H9 (cell line): ENCODE measurements at regions not wholly inside any gene's neighbourhood (a gene's known extent, or its start where the extent isn't known, plus 50 kb on each side); places are given as distances from the start of the nearest gene placed in this dataset.

Experiments used
- DNase-seq: peaks from one replicate; pipeline ENCODE4 v3.0.0-alpha.2; 2017
- H2AFZ ChIP-seq: one replicate; pipeline ENCODE4 v1.6.1; 2013; ENCODE audit warnings: mild to moderate bottlenecking, low read length, control low read depth, moderate library complexity
- H2AK5ac ChIP-seq: 2 replicates; pipeline ENCODE4 v1.6.1; 2013; ENCODE audit warnings: low read length, control low read depth, mixed read lengths; ENCODE audit not compliant: insufficient read length
- H2BK120ac ChIP-seq: one replicate; pipeline ENCODE4 v1.6.1; 2013; ENCODE audit warnings: low read depth, mild to moderate bottlenecking, low read length, control low read depth, inconsistent platforms; ENCODE audit not compliant: poor library complexity, severe bottlenecking
- H2BK12ac ChIP-seq: 2 replicates; pipeline ENCODE4 v1.6.1; 2013; ENCODE audit warnings: low read length, control low read depth, mixed read lengths, low read depth; ENCODE audit not compliant: insufficient read length
- H2BK15ac ChIP-seq: 2 replicates; pipeline ENCODE4 v1.6.1; 2013; ENCODE audit warnings: low read depth, low read length, control low read depth
- H2BK20ac ChIP-seq: one replicate; pipeline ENCODE4 v1.6.1; 2013; ENCODE audit warnings: low read depth, mild to moderate bottlenecking, low read length, control low read depth, inconsistent platforms; ENCODE audit not compliant: poor library complexity, severe bottlenecking
- H2BK5ac ChIP-seq: 2 replicates; pipeline ENCODE4 v1.6.1; 2013; ENCODE audit warnings: low read length, control low read depth, mixed read lengths; ENCODE audit not compliant: insufficient read length
- H3K14ac ChIP-seq: 2 replicates; pipeline ENCODE4 v1.6.1; 2013; ENCODE audit warnings: low read length, control low read depth; ENCODE audit not compliant: insufficient read depth
- H3K18ac ChIP-seq: 2 replicates; pipeline ENCODE4 v1.6.1; 2013; ENCODE audit warnings: low read depth, mild to moderate bottlenecking, mixed read lengths, low read length, control low read depth; ENCODE audit not compliant: insufficient read length
- H3K23ac ChIP-seq: 2 replicates; pipeline ENCODE4 v1.6.1; 2013; ENCODE audit warnings: low read length, control low read depth, mixed read lengths, low read depth; ENCODE audit not compliant: insufficient read length
- H3K23me2 ChIP-seq: 2 replicates; pipeline ENCODE4 v1.6.1; 2013; ENCODE audit warnings: low read depth, mild to moderate bottlenecking, mixed read lengths, low read length, control low read depth; ENCODE audit not compliant: insufficient read length, poor library complexity, severe bottlenecking
- H3K27ac ChIP-seq: 2 replicates; pipeline ENCODE4 v1.5.1; 2013; ENCODE audit warnings: low read length, control low read depth, mixed read lengths, low read depth; ENCODE audit not compliant: insufficient read length
- H3K27me3 ChIP-seq: 2 replicates; pipeline ENCODE4 v1.6.1; 2013; ENCODE audit warnings: low read length, control low read depth, inconsistent platforms; ENCODE audit not compliant: insufficient read depth
- H3K4ac ChIP-seq: 2 replicates; pipeline ENCODE4 v1.6.1; 2013; ENCODE audit warnings: low read depth, mild to moderate bottlenecking, control low read depth, inconsistent platforms, low read length, moderate library complexity
- H3K4me1 ChIP-seq: 2 replicates; pipeline ENCODE4 v1.6.1; 2013; ENCODE audit warnings: low read length, control low read depth, inconsistent platforms; ENCODE audit not compliant: insufficient read depth
- H3K4me2 ChIP-seq: 2 replicates; pipeline ENCODE4 v1.6.1; 2013; ENCODE audit warnings: low read length, control low read depth, mixed read lengths; ENCODE audit not compliant: insufficient read length, insufficient read depth
- H3K56ac ChIP-seq: 2 replicates; pipeline ENCODE4 v1.6.1; 2013; ENCODE audit warnings: low read depth, mild to moderate bottlenecking, mixed read lengths, low read length, control low read depth; ENCODE audit not compliant: insufficient read length
- H3K79me1 ChIP-seq: 2 replicates; pipeline ENCODE4 v1.6.1; 2013; ENCODE audit warnings: low read depth, mild to moderate bottlenecking, moderate library complexity, low read length, control low read depth, inconsistent platforms; ENCODE audit not compliant: insufficient read depth, poor library complexity, severe bottlenecking
- H3K79me2 ChIP-seq: 2 replicates; pipeline ENCODE4 v1.6.1; 2013; ENCODE audit warnings: low read length, control low read depth, inconsistent platforms; ENCODE audit not compliant: insufficient read depth
- H3K9ac ChIP-seq: 2 replicates; pipeline ENCODE4 v1.6.1; 2013; ENCODE audit warnings: low read length, control low read depth, mixed read lengths; ENCODE audit not compliant: insufficient read length; ENCODE audit errors: extremely low read depth
- H3K9me3 ChIP-seq: one replicate; pipeline ENCODE4 v1.6.1; 2013; ENCODE audit warnings: low read depth, low read length, inconsistent platforms; ENCODE audit not compliant: control insufficient read depth
- H3T11ph ChIP-seq: one replicate; pipeline ENCODE4 v1.6.1; 2013; ENCODE audit warnings: mild to moderate bottlenecking, low read length, control low read depth, inconsistent platforms
- H4K20me1 ChIP-seq: one replicate; pipeline ENCODE4 v1.6.1; 2013; ENCODE audit not compliant: control insufficient read depth, insufficient read length, insufficient read depth
- H4K5ac ChIP-seq: 2 replicates; pipeline ENCODE4 v1.6.1; 2013; ENCODE audit warnings: low read depth, mild to moderate bottlenecking, mixed read lengths, low read length, control low read depth; ENCODE audit not compliant: insufficient read length
- H4K8ac ChIP-seq: replicated peaks from 2 replicates; pipeline ENCODE4 v1.6.1; 2013; ENCODE audit warnings: low read length, control low read depth, mixed read lengths, low read depth; ENCODE audit not compliant: insufficient read length
- H4K91ac ChIP-seq: 2 replicates; pipeline ENCODE4 v1.6.1; 2013; ENCODE audit warnings: low read depth, mild to moderate bottlenecking, moderate library complexity, mixed read lengths, low read length, control low read depth; ENCODE audit not compliant: insufficient read length
- H3K27ac Mint-ChIP-seq, 3 experiments: 2 replicates in 2 of 3; 3 replicates in 1 of 3; pipeline ENCODE4 v1.8.0; 2020 to 2021; ENCODE audit warnings: mixed read lengths in 3 of 3, mild to moderate bottlenecking in 1 of 3, moderate library complexity in 1 of 3
- H3K27me3 Mint-ChIP-seq: 2 replicates; pipeline ENCODE4 v1.8.0; 2021; ENCODE audit warnings: low read depth, mild to moderate bottlenecking, moderate library complexity, mixed read lengths
- H3K36me3 Mint-ChIP-seq, 3 experiments: 2 replicates in 2 of 3; 3 replicates in 1 of 3; pipeline ENCODE4 v1.8.0; 2020 to 2021; ENCODE audit warnings: low read depth in 3 of 3, mixed read lengths in 3 of 3; ENCODE audit not compliant: insufficient read depth in 1 of 3
- H3K4me1 Mint-ChIP-seq, 2 experiments: 2 replicates each; pipeline ENCODE4 v1.8.0; 2020; ENCODE audit warnings: mixed read lengths in 2 of 2
- H3K4me3 Mint-ChIP-seq, 2 experiments: 2 replicates in 1 of 2; 3 replicates in 1 of 2; pipeline ENCODE4 v1.8.0; 2020 to 2021; ENCODE audit warnings: mild to moderate bottlenecking in 2 of 2, mixed read lengths in 2 of 2, moderate library complexity in 1 of 2
- H3K9me3 Mint-ChIP-seq, 2 experiments: 2 replicates in 1 of 2; 3 replicates in 1 of 2; pipeline ENCODE4 v1.8.0; 2020; ENCODE audit warnings: mild to moderate bottlenecking in 2 of 2, mixed read lengths in 2 of 2, moderate library complexity in 1 of 2
- CTCF ChIP-seq: fragments of 200-600 bp; sonication (generic); conservative IDR thresholded peaks from 3 replicates; pipeline ENCODE4 v1.8.0; 2021; ENCODE audit warnings: antibody characterized with exemption, mild to moderate bottlenecking
- WGBS: extraction: QIAGEN DNeasy Blood & Tissue Kit; methylation state at CpG from one replicate; pipeline ENCODE4 v1.1.7; 2013; ENCODE audit warnings: missing lambda C conversion rate, low lambda C conversion rate, mixed read lengths; ENCODE audit not compliant: insufficient read length; ENCODE audit errors: extremely low coverage; 5-methylcytosine and 5-hydroxymethylcytosine counted together

DNA sequence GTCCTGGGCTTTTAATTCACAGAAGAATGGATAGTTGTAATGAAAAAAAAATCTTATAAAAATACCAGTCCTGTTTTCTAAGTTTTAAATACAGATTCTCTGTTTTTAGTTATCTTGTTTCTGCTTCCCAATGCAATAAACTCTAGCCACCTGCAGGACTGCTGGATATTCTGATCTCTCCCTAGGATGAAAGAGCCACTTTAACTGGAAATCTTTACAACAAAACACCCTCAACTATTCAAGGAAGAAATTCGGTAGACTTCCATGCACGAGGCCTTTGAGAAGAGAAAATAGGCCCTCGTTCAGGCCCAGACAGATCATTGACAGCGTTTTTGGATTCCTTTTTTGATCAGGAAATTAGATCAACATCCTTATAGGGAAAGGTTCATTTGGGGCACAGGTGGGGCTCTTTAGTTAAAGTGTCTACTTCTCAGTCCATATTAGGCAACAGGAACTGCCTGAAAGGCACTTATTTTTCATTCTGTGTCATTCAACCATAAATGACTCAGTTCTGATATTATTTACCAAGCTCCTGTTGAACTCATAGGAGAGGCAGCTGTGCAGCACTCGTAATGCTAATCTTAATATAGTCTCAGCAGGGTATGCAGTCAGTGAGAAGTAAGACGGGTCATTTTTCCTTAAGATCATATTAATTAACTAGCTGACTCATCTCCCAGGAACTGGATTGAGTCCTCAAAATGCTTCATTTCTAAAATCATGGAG, 71.1 kb upstream of the ERRFI1 start:
- no peak for DNase-seq
- Histone ChIP-seq H2AFZ (peak overlapping the region; percentile 22), H2BK120ac (no peak overlapping the region), H2BK12ac (no peak overlapping the region), H3K4me1 (no peaks in the 10 kb centered on the region), H3K18ac (no peak overlapping the region), H3T11ph (no peak overlapping the region), H3K4ac (no peak overlapping the region), H3K79me2 (no peaks in the 10 kb centered on the region), H4K20me1 (no peaks in the 10 kb centered on the region), H3K4me2 (no peak overlapping the region), H4K5ac (no peak overlapping the region), H3K56ac (no peak overlapping the region), H3K27ac (no peak overlapping the region), H3K79me1 (no peaks in the 10 kb centered on the region), H2BK15ac (no peak overlapping the region), H3K9ac (no peak overlapping the region), H3K23ac (no peak overlapping the region), H2BK20ac (no peak overlapping the region), H2AK5ac (no peak overlapping the region), H3K27me3 (no peaks in the 10 kb centered on the region), H4K8ac (no peak overlapping the region), H3K9me3 (no peaks in the 10 kb centered on the region), H2BK5ac (no peak overlapping the region), H4K91ac (no peak overlapping the region), H3K14ac (no peak overlapping the region), H3K23me2 (no peaks in the 10 kb centered on the region)
- H3K4me1 Mint-ChIP-seq: no peaks in the 10 kb centered on the region
- TF ChIP-seq CTCF: no peak
- H3K27me3 Mint-ChIP-seq: no peaks in the 10 kb centered on the region
- no peak overlapping the region; a peak in 1 of 7 replicates for H3K27ac Mint-ChIP-seq
- H3K4me3 Mint-ChIP-seq: no peak overlapping the region
- no CpG with 5 or more reads among the region's 6 CpGs for WGBS
- H3K36me3 Mint-ChIP-seq: no peaks in the 10 kb centered on the region
- no peaks in the 10 kb centered on the region for H3K9me3 Mint-ChIP-seq
